Immature natural killer cell (primary cell): ENCODE measurements at regions not wholly inside any gene's neighbourhood (a gene's known extent, or its start where the extent isn't known, plus 50 kb on each side); places are given as distances from the start of the nearest gene placed in this dataset.

Experiments
- DNase-seq, 3 donors: peaks; one replicate each; pipeline ENCODE4 v3.0.0; 2022; ENCODE audit warnings: mixed read lengths in 1 of 3
- H3K27ac Mint-ChIP-seq, 6 donors: one replicate each; pipeline ENCODE4 v1.8.0; 2020; ENCODE audit warnings: mixed read lengths in 6 of 6, mild to moderate bottlenecking in 5 of 6, inconsistent platforms in 4 of 6, moderate library complexity in 3 of 6
- H3K27me3 Mint-ChIP-seq, 3 donors: one replicate each; pipeline ENCODE4 v1.8.0; 2020 to 2021; ENCODE audit warnings: low read depth in 3 of 3, mild to moderate bottlenecking in 3 of 3, mixed read lengths in 3 of 3, moderate library complexity in 3 of 3, inconsistent platforms in 1 of 3
- H3K36me3 Mint-ChIP-seq, 3 donors: one replicate each; pipeline ENCODE4 v1.8.0; 2020; ENCODE audit warnings: mixed read lengths in 3 of 3, inconsistent platforms in 2 of 3, mild to moderate bottlenecking in 2 of 3
- H3K4me1 Mint-ChIP-seq, 2 donors: one replicate each; pipeline ENCODE4 v1.8.0; 2020; ENCODE audit warnings: inconsistent platforms in 2 of 2, mild to moderate bottlenecking in 2 of 2, mixed read lengths in 2 of 2, moderate library complexity in 1 of 2
- H3K4me3 Mint-ChIP-seq, 5 donors: one replicate each; pipeline ENCODE4 v1.8.0; 2020; ENCODE audit warnings: mild to moderate bottlenecking in 5 of 5, mixed read lengths in 5 of 5, inconsistent platforms in 3 of 5, moderate library complexity in 3 of 5
- H3K9me3 Mint-ChIP-seq, 6 donors: one replicate each; pipeline ENCODE4 v1.8.0; 2020; ENCODE audit warnings: mild to moderate bottlenecking in 6 of 6, mixed read lengths in 6 of 6, inconsistent platforms in 4 of 6, moderate library complexity in 3 of 6

GRCh38 chr3:14303336-14304100 lies 98.9 kb upstream of the SLC6A6 start:
- H3K27ac Mint-ChIP-seq = peak overlapping the region in 2 of 6 donors; percentile 7 to 11
- peak; percentile 14 to 24 (median 18) for DNase-seq
- H3K4me3 Mint-ChIP-seq = peak overlapping the region; percentile 22 to 71 (median 44)
- no peaks in the 10 kb centered on the region for H3K36me3 Mint-ChIP-seq
- H3K27me3 Mint-ChIP-seq = peaks cover 2 to 10% (median 2%) of the 10 kb centered on the region in 3 donors
- H3K9me3 Mint-ChIP-seq = peaks cover 0 to 1% (median 0%) of the 10 kb centered on the region in 6 donors
- peaks cover 25 to 27% of the 10 kb centered on the region in 2 donors for H3K4me1 Mint-ChIP-seq

GRCh38 chr3:14304101-14305045 lies 98.0 kb upstream of the SLC6A6 start:
- H3K27me3 Mint-ChIP-seq = peaks cover 2 to 13% (median 4%) of the 10 kb centered on the region in 3 donors
- H3K4me3 Mint-ChIP-seq = no peak overlapping the region
- no peak for DNase-seq
- H3K4me1 Mint-ChIP-seq = peaks cover 21 to 24% of the 10 kb centered on the region in 2 donors
- peaks cover 0 to 1% (median 0%) of the 10 kb centered on the region in 6 donors for H3K9me3 Mint-ChIP-seq
- H3K27ac Mint-ChIP-seq = no peak overlapping the region
- no peaks in the 10 kb centered on the region for H3K36me3 Mint-ChIP-seq

DNA sequence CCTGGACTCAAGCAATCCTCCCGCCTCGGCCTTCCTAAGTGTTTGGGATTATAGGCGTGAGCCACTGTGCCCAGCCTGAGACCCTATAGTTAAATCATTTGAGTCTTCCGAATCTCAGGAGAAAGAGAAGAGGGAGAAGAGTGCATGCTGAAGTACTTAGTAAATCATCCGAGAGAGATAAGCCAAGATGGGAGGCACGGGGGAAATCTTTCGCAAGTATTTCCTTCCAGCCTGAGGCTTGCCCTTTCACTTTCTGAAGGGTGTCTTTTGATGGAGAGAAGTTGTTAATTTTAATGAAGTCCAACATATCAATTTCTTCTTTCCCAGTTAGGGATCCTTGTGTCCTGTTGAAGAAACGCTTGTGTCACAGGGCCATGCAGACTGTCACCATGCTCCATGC lies 97.1 kb upstream of the SLC6A6 start:
- DNase-seq = no peak
- peaks cover 21 to 24% of the 10 kb centered on the region in 2 donors for H3K4me1 Mint-ChIP-seq
- no peaks in the 10 kb centered on the region for H3K36me3 Mint-ChIP-seq
- H3K27me3 Mint-ChIP-seq = peaks cover 2 to 16% (median 5%) of the 10 kb centered on the region in 3 donors
- H3K9me3 Mint-ChIP-seq = peaks cover 0 to 1% (median 0%) of the 10 kb centered on the region in 6 donors
- H3K4me3 Mint-ChIP-seq = no peak overlapping the region
- H3K27ac Mint-ChIP-seq = no peak overlapping the region

- Mint-ChIP-seq H3K36me3 (no peaks in the 10 kb centered on the region), H3K4me1 (peaks cover 21 to 24% of the 10 kb centered on the region in 2 donors), H3K27me3 (peaks cover 2 to 14% (median 5%) of the 10 kb centered on the region in 3 donors), H3K4me3 (no peak overlapping the region), H3K9me3 (peaks cover 0 to 1% (median 0%) of the 10 kb centered on the region in 6 donors), H3K27ac (no peak overlapping the region)
- DNase-seq = no peak
These were observed 96.3 kb upstream of the SLC6A6 start for GRCh38 chr3:14306142-14306541.

GRCh38 chr3:14307656-14308302 lies 94.6 kb upstream of the SLC6A6 start:
- no peak for DNase-seq
- H3K9me3 Mint-ChIP-seq = peaks cover 0 to 1% (median 0%) of the 10 kb centered on the region in 6 donors
- H3K27ac Mint-ChIP-seq = no peak overlapping the region
- no peaks in the 10 kb centered on the region for H3K36me3 Mint-ChIP-seq
- peaks cover 17 to 18% of the 10 kb centered on the region in 2 donors for H3K4me1 Mint-ChIP-seq
- peaks cover 2 to 14% (median 5%) of the 10 kb centered on the region in 3 donors for H3K27me3 Mint-ChIP-seq
- H3K4me3 Mint-ChIP-seq = no peak overlapping the region

DNA sequence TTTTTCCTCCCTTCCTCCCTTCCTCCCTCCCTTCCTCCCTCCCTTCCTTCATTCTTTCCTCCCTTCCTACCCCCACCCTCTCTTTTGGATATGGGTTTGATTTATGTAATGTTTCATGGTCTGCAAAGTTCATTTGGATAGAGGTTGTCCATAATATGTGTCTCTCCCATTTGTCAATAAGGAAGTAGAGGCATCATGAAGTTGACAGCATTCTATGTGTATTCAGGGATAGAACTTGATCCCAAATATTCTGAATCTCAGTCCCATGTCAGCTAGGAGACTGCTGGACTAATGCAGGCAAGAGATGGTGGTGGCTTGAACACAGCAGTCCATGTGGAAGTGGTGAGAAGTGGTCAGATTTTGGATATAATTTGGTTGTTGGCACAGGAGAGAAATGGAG lies 90.7 kb upstream of the SLC6A6 start:
- Mint-ChIP-seq H3K27me3 (peaks cover 0 to 9% (median 6%) of the 10 kb centered on the region in 3 donors), H3K9me3 (peaks cover 0 to 1% (median 0%) of the 10 kb centered on the region in 6 donors), H3K4me3 (no peak overlapping the region), H3K36me3 (no peaks in the 10 kb centered on the region), H3K4me1 (no peaks in the 10 kb centered on the region), H3K27ac (no peak overlapping the region)
- DNase-seq = no peak

DNA sequence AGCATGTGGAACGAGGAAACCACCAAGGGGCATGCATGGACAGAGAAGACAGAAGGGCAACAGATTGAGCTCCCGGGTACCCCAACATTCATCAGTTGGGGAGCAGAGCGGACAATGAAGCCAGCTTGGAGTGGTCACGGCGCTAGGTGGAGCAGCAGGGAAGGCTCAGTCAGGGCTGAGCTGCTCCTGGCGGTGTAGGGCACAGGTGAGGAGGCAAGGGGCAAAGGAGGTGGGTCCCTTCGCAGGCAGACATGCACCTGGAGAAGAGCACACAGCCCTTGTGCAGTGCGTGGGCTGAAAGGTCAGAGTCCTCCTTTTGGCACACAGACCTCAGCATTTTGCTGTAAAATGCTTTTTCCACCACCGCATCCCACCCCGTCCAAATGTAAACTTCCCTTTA lies 90.0 kb upstream of the SLC6A6 start:
- Mint-ChIP-seq H3K27ac (no peak overlapping the region), H3K27me3 (peaks cover 0 to 9% (median 6%) of the 10 kb centered on the region in 3 donors), H3K36me3 (no peaks in the 10 kb centered on the region)

GRCh38 chr3:14317057-14317553 lies 85.3 kb upstream of the SLC6A6 start:
- H3K4me3 Mint-ChIP-seq = no peak overlapping the region
- no peak for DNase-seq
- peaks cover 0 to 4% (median 3%) of the 10 kb centered on the region in 3 donors for H3K27me3 Mint-ChIP-seq
- no peak overlapping the region for H3K27ac Mint-ChIP-seq
- H3K36me3 Mint-ChIP-seq = no peaks in the 10 kb centered on the region
- no peaks in the 10 kb centered on the region for H3K4me1 Mint-ChIP-seq
- no peaks in the 10 kb centered on the region for H3K9me3 Mint-ChIP-seq

More for the DNA sequence above, 90.0 kb upstream of the SLC6A6 start:
- DNase-seq = no peak
- Mint-ChIP-seq H3K9me3 (peaks cover 0 to 1% (median 0%) of the 10 kb centered on the region in 6 donors), H3K4me3 (no peak overlapping the region), H3K4me1 (no peaks in the 10 kb centered on the region)

GRCh38 chr3:14318646-14319045 lies 83.8 kb upstream of the SLC6A6 start:
- DNase-seq = no peak
- Mint-ChIP-seq H3K9me3 (peaks cover 0 to 2% (median 0%) of the 10 kb centered on the region in 6 donors), H3K36me3 (no peaks in the 10 kb centered on the region), H3K4me1 (no peaks in the 10 kb centered on the region), H3K4me3 (no peak overlapping the region), H3K27me3 (peaks cover 2 to 5% (median 4%) of the 10 kb centered on the region in 3 donors), H3K27ac (no peak overlapping the region)

GRCh38 chr3:14319654-14320182 lies 82.7 kb upstream of the SLC6A6 start:
- no peak overlapping the region for H3K27ac Mint-ChIP-seq
- no peak overlapping the region for H3K4me3 Mint-ChIP-seq
- DNase-seq = no peak
- no peaks in the 10 kb centered on the region for H3K4me1 Mint-ChIP-seq
- peaks cover 0 to 5% (median 3%) of the 10 kb centered on the region in 3 donors for H3K27me3 Mint-ChIP-seq
- peaks cover 0 to 2% (median 0%) of the 10 kb centered on the region in 6 donors for H3K9me3 Mint-ChIP-seq
- H3K36me3 Mint-ChIP-seq = no peaks in the 10 kb centered on the region

- peaks cover 0 to 5% (median 4%) of the 10 kb centered on the region in 3 donors for H3K27me3 Mint-ChIP-seq
- H3K4me1 Mint-ChIP-seq = no peaks in the 10 kb centered on the region
- no peaks in the 10 kb centered on the region for H3K36me3 Mint-ChIP-seq
- no peak overlapping the region for H3K4me3 Mint-ChIP-seq
- H3K9me3 Mint-ChIP-seq = peaks cover 0 to 2% (median 0%) of the 10 kb centered on the region in 6 donors
- no peak overlapping the region for H3K27ac Mint-ChIP-seq
- no peak for DNase-seq
These were observed 82.2 kb upstream of the SLC6A6 start for GRCh38 chr3:14320219-14320618.

DNA sequence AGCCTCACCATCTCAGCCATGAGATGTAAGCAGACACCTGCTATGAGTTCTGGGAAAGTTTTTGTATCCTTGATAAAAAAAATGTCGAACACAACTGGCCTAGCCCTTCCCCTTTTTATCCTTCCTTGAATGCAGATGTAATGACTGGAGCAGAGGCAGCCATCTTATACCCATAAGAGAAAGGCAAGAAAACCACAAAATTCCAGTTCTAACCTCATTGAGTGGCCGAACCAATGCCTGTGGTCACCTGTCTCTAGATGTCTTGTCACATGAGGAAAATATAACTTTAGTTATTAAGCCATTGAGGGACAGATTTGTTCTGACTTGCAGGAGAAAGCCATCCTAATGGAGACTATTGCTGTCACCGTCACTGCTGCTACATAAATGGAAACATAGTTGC lies 80.4 kb upstream of the SLC6A6 start:
- Mint-ChIP-seq H3K27me3 (peaks cover 0 to 5% (median 4%) of the 10 kb centered on the region in 3 donors), H3K27ac (no peak overlapping the region), H3K4me3 (no peak overlapping the region), H3K9me3 (peaks cover 0 to 2% (median 0%) of the 10 kb centered on the region in 6 donors), H3K4me1 (no peaks in the 10 kb centered on the region), H3K36me3 (no peaks in the 10 kb centered on the region)
- DNase-seq = no peak

DNA sequence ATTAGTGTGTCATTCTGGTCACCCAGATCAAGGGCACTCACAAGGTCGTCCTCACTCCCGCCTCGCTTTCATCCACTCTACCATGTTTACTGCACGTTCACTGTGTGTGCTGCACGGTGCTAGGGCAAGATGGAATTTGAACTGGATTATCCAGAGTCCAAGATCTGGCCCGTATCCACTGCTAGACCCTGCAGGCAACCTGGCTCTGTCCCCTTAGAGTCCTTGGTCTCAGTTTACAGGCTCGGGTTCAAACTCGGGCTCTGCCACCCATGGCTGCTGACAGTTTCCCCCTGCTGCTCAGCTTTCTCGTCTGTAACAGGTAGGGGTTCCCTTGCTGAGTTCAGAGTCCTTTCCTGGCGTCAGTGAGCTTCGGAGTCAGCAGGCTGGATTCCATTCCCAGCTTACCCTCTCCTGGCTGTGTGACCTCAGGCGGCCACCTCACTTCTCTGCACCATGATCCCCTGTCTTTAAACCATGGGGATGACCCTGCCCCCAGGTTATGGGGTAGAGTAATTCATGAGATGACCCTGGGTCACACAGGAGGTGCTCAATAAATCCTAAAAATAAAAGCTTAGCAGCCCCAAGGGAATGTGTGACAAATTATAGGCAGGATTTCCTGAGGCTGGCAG lies 79.6 kb upstream of the SLC6A6 start:
- H3K9me3 Mint-ChIP-seq = peaks cover 0 to 2% (median 0%) of the 10 kb centered on the region in 6 donors
- peaks cover 0 to 4% (median 3%) of the 10 kb centered on the region in 3 donors for H3K27me3 Mint-ChIP-seq
- no peaks in the 10 kb centered on the region for H3K4me1 Mint-ChIP-seq
- no peak overlapping the region for H3K27ac Mint-ChIP-seq
- H3K36me3 Mint-ChIP-seq = no peaks in the 10 kb centered on the region
- no peak for DNase-seq
- no peak overlapping the region for H3K4me3 Mint-ChIP-seq
